ENCODE measurements at regions not wholly inside any gene's neighbourhood (a gene's known extent, or its start where the extent isn't known, plus 50 kb on each side); places are given as distances from the start of the nearest gene placed in this dataset.

GRCh38 chr12:4824380-4824779, 85.3 kb upstream of the KCNA1 start:
- TF ChIP-seq, protein P1, sequence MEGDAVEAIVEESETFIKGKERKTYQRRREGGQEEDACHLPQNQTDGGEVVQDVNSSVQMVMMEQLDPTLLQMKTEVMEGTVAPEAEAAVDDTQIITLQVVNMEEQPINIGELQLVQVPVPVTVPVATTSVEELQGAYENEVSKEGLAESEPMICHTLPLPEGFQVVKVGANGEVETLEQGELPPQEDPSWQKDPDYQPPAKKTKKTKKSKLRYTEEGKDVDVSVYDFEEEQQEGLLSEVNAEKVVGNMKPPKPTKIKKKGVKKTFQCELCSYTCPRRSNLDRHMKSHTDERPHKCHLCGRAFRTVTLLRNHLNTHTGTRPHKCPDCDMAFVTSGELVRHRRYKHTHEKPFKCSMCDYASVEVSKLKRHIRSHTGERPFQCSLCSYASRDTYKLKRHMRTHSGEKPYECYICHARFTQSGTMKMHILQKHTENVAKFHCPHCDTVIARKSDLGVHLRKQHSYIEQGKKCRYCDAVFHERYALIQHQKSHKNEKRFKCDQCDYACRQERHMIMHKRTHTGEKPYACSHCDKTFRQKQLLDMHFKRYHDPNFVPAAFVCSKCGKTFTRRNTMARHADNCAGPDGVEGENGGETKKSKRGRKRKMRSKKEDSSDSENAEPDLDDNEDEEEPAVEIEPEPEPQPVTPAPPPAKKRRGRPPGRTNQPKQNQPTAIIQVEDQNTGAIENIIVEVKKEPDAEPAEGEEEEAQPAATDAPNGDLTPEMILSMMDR (IDR thresholded peaks at IDR 0.05) = no peak
- no peak for TF ChIP-seq POLR2A (IDR thresholded peaks at IDR 0.05)
